ENCODE measurements at regions not wholly inside any gene's neighbourhood (a gene's known extent, or its start where the extent isn't known, plus 50 kb on each side); places are given as distances from the start of the nearest gene placed in this dataset.

DNA sequence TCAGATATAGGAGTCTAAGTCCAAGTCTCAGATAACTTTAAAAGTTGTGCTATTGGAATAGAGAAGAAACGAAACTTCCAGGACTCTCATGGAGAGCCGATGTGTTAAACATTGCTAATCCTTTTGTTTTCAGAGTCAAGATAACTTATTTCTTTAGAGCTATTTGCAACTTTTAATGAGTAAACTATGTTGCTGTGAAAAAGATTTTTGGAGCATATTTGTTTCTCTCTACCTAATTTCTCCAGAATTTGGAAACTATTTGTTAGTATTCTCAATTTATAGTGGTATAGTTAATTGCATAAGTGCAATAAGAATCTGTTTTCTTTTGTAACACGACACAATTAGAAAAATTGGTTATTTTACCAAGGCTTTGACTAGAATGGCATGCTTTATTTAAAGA, 588.9 kb downstream of the NTRK3 start:
- H3K36me3 Mint-ChIP-seq (ENCODE audit: low read depth): no peaks in the 10 kb centered on the region

DNA sequence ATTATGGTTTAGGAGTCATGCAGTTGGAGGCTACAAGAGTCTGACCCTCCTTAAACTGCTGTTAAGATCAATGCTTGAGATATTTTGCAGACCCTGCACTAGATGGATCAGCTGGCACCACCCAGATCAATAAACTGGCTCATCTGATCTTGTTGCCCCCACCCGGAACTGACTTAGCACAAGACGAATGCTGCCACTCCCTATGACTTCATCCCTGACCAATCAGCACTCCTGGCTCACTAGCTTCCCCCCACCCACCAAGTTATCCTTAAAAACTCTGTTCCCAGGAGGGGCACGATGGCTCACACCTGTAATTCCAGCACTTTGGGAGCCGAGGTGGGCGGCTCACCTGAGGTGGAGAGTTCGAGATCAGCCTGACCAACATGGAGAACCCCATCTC, 594.0 kb downstream of the NTRK3 start:
- Mint-ChIP-seq H3K4me1 (ENCODE audit: low read depth) (no peaks in the 10 kb centered on the region), H3K27ac (no peak overlapping the region), H3K27me3 (no peaks in the 10 kb centered on the region), H3K4me3 (no peak overlapping the region), H3K36me3 (ENCODE audit: low read depth) (no peaks in the 10 kb centered on the region), H3K9me3 (peaks cover 4% of the 10 kb centered on the region)
- CTCF ChIA-PET: no interaction called here
- TF ChIP-seq, protein P1, sequence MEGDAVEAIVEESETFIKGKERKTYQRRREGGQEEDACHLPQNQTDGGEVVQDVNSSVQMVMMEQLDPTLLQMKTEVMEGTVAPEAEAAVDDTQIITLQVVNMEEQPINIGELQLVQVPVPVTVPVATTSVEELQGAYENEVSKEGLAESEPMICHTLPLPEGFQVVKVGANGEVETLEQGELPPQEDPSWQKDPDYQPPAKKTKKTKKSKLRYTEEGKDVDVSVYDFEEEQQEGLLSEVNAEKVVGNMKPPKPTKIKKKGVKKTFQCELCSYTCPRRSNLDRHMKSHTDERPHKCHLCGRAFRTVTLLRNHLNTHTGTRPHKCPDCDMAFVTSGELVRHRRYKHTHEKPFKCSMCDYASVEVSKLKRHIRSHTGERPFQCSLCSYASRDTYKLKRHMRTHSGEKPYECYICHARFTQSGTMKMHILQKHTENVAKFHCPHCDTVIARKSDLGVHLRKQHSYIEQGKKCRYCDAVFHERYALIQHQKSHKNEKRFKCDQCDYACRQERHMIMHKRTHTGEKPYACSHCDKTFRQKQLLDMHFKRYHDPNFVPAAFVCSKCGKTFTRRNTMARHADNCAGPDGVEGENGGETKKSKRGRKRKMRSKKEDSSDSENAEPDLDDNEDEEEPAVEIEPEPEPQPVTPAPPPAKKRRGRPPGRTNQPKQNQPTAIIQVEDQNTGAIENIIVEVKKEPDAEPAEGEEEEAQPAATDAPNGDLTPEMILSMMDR (IDR thresholded peaks at IDR 0.05): no peak
- intact Hi-C loops (cut with micrococcal nuclease): no loop called here
- ATAC-seq (no peak), DNase-seq (no peak)
- POLR2A ChIA-PET: no interaction called here

More for the DNA sequence above, 588.9 kb downstream of the NTRK3 start:
- Mint-ChIP-seq H3K4me3 (no peak overlapping the region), H3K9me3 (peaks cover 18% of the 10 kb centered on the region), H3K4me1 (ENCODE audit: low read depth) (no peaks in the 10 kb centered on the region), H3K27me3 (no peaks in the 10 kb centered on the region), H3K27ac (no peak overlapping the region)
- intact Hi-C loops (cut with micrococcal nuclease): no loop called here
- POLR2A ChIA-PET: no interaction called here
- DNase-seq (no peak), ATAC-seq (no peak)
- TF ChIP-seq, protein P1 (IDR thresholded peaks at IDR 0.05): no peak
- CTCF ChIA-PET: no interaction called here

DNA sequence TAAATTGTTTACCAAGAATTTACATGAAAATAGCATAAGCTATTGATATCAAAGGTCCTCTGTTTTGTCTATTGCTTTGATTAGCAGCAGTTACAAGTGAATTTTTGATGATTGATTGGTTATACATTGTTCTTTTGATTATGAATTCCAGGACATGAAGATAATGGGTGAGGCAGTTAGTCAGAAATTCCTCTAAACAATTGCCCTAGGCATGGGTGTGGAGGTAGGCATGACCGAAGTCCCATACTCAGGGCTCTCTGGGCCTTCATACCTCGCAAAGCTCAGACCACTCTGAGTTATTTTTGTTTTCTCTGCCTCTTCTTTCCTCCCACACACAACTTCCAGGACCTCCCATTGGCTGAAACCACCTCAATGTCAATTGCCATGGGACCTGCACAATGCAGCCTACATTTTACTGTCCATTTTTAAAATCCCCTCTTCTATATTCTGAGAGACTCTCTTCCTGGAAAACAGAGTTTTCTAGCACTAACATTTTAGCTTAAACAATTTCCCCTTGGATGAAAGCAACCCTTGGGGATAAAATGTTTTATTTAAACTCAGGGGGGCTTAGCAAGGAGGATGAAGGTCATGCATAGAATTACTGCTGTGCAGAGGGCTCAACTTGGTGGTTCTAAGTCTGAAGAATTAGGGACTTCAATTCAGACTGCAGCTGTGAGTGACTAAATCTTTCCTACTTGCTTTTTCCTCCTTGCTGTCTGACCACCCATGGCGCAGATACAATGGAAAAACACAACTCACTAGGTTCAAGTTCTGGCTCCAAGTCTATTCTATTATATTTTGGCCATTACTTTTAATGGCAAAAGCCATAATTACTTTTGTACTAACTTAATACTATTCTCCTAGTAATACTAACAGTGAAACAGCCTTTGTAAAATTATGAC, 594.8 kb downstream of the NTRK3 start:
- TF ChIP-seq, protein P1 (IDR thresholded peaks at IDR 0.05): no peak
- no peaks in the 10 kb centered on the region for H3K36me3 Mint-ChIP-seq (ENCODE audit: low read depth)
- intact Hi-C loops (cut with micrococcal nuclease): no loop called here
- no peak for ATAC-seq
- ChIA-PET POLR2A (no interaction called here), CTCF (no interaction called here)
- DNase-seq: no peak
- H3K9me3 Mint-ChIP-seq: peaks cover 4% of the 10 kb centered on the region
- no peak overlapping the region for H3K4me3 Mint-ChIP-seq
- H3K27ac Mint-ChIP-seq: no peak overlapping the region
- no peaks in the 10 kb centered on the region for H3K27me3 Mint-ChIP-seq
- H3K4me1 Mint-ChIP-seq (ENCODE audit: low read depth): no peaks in the 10 kb centered on the region

GRCh38 chr15:87660251-87661129, 596.0 kb downstream of the NTRK3 start:
- ATAC-seq (no peak), DNase-seq (no peak)
- H3K27ac Mint-ChIP-seq: no peak overlapping the region
- H3K4me3 Mint-ChIP-seq: no peak overlapping the region
- TF ChIP-seq, protein P1 (IDR thresholded peaks at IDR 0.05): no peak
- ChIA-PET CTCF (no interaction called here), POLR2A (no interaction called here)
- peaks cover 4% of the 10 kb centered on the region for H3K9me3 Mint-ChIP-seq
- H3K4me1 Mint-ChIP-seq (ENCODE audit: low read depth): no peaks in the 10 kb centered on the region
- intact Hi-C loops (cut with micrococcal nuclease): no loop called here
- no peaks in the 10 kb centered on the region for H3K36me3 Mint-ChIP-seq (ENCODE audit: low read depth)
- no peaks in the 10 kb centered on the region for H3K27me3 Mint-ChIP-seq

DNA sequence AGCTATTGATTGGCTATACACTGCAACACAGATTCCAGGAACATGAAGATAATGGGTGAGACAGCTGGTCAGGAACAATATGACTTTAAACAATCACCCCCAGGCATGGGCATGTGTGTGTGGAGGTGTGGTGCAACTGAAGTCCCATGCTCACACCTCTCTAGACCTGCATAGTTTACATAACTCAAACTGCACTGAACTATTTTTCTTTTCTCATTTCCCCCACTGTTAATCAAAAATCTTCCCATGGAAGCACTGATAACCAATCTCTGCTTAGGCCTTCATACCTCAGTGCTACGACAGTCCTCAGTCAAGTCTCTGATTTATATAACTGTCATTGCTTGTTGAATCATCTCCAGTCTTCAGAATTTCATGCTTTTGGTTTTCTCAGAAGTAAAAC, 600.2 kb downstream of the NTRK3 start:
- H3K36me3 Mint-ChIP-seq (ENCODE audit: low read depth): no peaks in the 10 kb centered on the region
- ChIA-PET CTCF (no interaction called here), POLR2A (no interaction called here)
- DNase-seq: no peak
- H3K27me3 Mint-ChIP-seq: no peaks in the 10 kb centered on the region
- ATAC-seq: no peak
- H3K4me3 Mint-ChIP-seq: no peak overlapping the region
- TF ChIP-seq, protein P1 (IDR thresholded peaks at IDR 0.05): no peak
- H3K4me1 Mint-ChIP-seq (ENCODE audit: low read depth): no peaks in the 10 kb centered on the region
- intact Hi-C loops (cut with micrococcal nuclease): no loop called here
- H3K27ac Mint-ChIP-seq: no peak overlapping the region
- no peaks in the 10 kb centered on the region for H3K9me3 Mint-ChIP-seq
